Caco-2 (cell line): ENCODE measurements at regions not wholly inside any gene's neighbourhood (a gene's known extent, or its start where the extent isn't known, plus 50 kb on each side); places are given as distances from the start of the nearest gene placed in this dataset.

ENCODE experiments used
- BruUV-seq: library from RNA; stranded (reverse); fragments of 400-500 nt; replicated peaks from 2 replicates; lab custom pipeline; 2021; lab: Mats Ljungman, UMichigan
- CTCF ChIA-PET: fragments of 300-600 bp; sonication (Branson Sonifier 250); formaldehyde crosslinking; loops from one replicate; lab custom pipeline; 2022; ENCODE audit warnings: antibody characterized with exemption; lab: Charles Lee
- POLR2A ChIA-PET: fragments of 300-600 bp; sonication (Branson Sonifier 250); formaldehyde crosslinking; loops from one replicate; lab custom pipeline; 2022; ENCODE audit warnings: antibody characterized with exemption; lab: Charles Lee
- DNase-seq, 2 experiments: peaks; one replicate each; pipeline versions ENCODE4 v3.0.0 to v3.0.0-alpha.2; 2020 to 2022
- H3K27me3 ChIP-seq: replicated peaks from 2 replicates; pipeline ENCODE4 v1.6.0; 2011; ENCODE audit warnings: low read length; ENCODE audit not compliant: control insufficient read depth, insufficient read depth
- H3K36me3 ChIP-seq: 2 replicates; pipeline ENCODE4 v1.5.1; 2011; ENCODE audit warnings: low read length; ENCODE audit not compliant: control insufficient read depth, insufficient read depth
- H3K4me1 ChIP-seq: fragments of 250-450 bp; sonication (Bioruptor Pico); 2 replicates; pipeline ENCODE4 v1.5.1; 2020; ENCODE audit warnings: mild to moderate bottlenecking
- H3K4me3 ChIP-seq: 2 replicates; pipeline ENCODE4 v1.5.1; 2011; ENCODE audit warnings: low read depth, mild to moderate bottlenecking, control low read depth, low read length
- H3K9me3 ChIP-seq: fragments of 250-450 bp; sonication (Bioruptor Pico); 2 replicates; pipeline ENCODE4 v1.5.1; 2020; ENCODE audit warnings: mild to moderate bottlenecking, moderate library complexity
- H3K27ac Mint-ChIP-seq: one replicate; pipeline ENCODE4 v1.8.0; 2022; ENCODE audit warnings: mixed read lengths; ENCODE audit not compliant: unreplicated experiment
- H3K27me3 Mint-ChIP-seq: one replicate; pipeline ENCODE4 v1.8.0; 2022; ENCODE audit warnings: mixed read lengths; ENCODE audit not compliant: insufficient read depth, unreplicated experiment
- H3K36me3 Mint-ChIP-seq: one replicate; pipeline ENCODE4 v1.8.0; 2022; ENCODE audit warnings: mild to moderate bottlenecking, mixed read lengths; ENCODE audit not compliant: insufficient read depth, unreplicated experiment
- H3K4me1 Mint-ChIP-seq: one replicate; pipeline ENCODE4 v1.8.0; 2022; ENCODE audit warnings: low read depth, mixed read lengths; ENCODE audit not compliant: unreplicated experiment
- H3K4me3 Mint-ChIP-seq: one replicate; pipeline ENCODE4 v1.8.0; 2022; ENCODE audit warnings: mild to moderate bottlenecking, moderate library complexity, mixed read lengths; ENCODE audit not compliant: unreplicated experiment
- H3K9me3 Mint-ChIP-seq: one replicate; pipeline ENCODE4 v1.8.0; 2022; ENCODE audit warnings: mixed read lengths; ENCODE audit not compliant: unreplicated experiment
- intact Hi-C: fragments of 100-400 bp; cut with micrococcal nuclease; formaldehyde crosslinking; loops from one replicate; pipeline ENCODE4 v1.10.0; 2022; ENCODE audit not compliant: unreplicated experiment
- TF ChIP-seq, protein P1 (sequence below), 2 experiments: fragments of 200-600 bp in 1 of 2; IDR thresholded peaks; 1 replicate in 1 of 2; 2 replicates in 1 of 2; pipeline versions ENCODE4 v1.5.1 to v1.8.0; 2011 to 2022; ENCODE audit warnings: antibody characterized with exemption in 1 of 2, control low read depth in 1 of 2, inconsistent platforms in 1 of 2, low read depth in 1 of 2, low read length in 1 of 2, mild to moderate bottlenecking in 1 of 2, moderate library complexity in 1 of 2; ENCODE audit not compliant: insufficient read depth in 1 of 2, severe bottlenecking in 1 of 2, unreplicated experiment in 1 of 2

DNA sequence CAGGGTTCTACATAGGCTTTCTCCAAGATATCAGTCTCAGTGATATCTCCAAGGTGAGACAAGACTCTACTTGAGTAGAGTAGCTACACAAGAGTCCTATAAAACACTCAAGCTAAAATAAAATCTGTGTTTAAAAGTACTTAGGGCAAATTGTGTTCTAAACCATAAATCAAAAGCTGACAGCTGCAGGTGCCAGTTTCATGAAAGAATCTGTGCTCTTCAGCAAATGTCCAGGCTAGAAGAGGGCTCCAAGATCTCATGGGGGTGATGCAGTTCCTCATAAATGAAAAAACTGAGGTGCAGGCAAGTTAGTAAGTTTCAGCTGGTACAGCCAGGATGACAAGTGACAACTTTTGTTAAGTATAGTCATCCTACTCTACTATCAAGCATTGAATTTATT, 142.8 kb upstream of the TNPO1 start:
- TF ChIP-seq, protein P1, sequence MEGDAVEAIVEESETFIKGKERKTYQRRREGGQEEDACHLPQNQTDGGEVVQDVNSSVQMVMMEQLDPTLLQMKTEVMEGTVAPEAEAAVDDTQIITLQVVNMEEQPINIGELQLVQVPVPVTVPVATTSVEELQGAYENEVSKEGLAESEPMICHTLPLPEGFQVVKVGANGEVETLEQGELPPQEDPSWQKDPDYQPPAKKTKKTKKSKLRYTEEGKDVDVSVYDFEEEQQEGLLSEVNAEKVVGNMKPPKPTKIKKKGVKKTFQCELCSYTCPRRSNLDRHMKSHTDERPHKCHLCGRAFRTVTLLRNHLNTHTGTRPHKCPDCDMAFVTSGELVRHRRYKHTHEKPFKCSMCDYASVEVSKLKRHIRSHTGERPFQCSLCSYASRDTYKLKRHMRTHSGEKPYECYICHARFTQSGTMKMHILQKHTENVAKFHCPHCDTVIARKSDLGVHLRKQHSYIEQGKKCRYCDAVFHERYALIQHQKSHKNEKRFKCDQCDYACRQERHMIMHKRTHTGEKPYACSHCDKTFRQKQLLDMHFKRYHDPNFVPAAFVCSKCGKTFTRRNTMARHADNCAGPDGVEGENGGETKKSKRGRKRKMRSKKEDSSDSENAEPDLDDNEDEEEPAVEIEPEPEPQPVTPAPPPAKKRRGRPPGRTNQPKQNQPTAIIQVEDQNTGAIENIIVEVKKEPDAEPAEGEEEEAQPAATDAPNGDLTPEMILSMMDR (IDR thresholded peaks at IDR 0.05; ENCODE audit: insufficient read depth in 1 of 2, low read depth in 1 of 2, low read length in 1 of 2, severe bottlenecking in 1 of 2, unreplicated experiment in 1 of 2): no peak
- Mint-ChIP-seq H3K27ac (no peak overlapping the region), H3K4me3 (no peak overlapping the region), H3K36me3 (no peaks in the 10 kb centered on the region), H3K27me3 (peaks cover 6% of the 10 kb centered on the region), H3K4me1 (no peaks in the 10 kb centered on the region), H3K9me3 (peaks cover 9% of the 10 kb centered on the region)
- no peak for DNase-seq
- ChIA-PET CTCF (no interaction called here), POLR2A (no interaction called here)
- Histone ChIP-seq H3K36me3 (no peaks in the 10 kb centered on the region), H3K4me3 (no peak overlapping the region), H3K27me3 (no peaks in the 10 kb centered on the region; the same call in 1 of the 2 replicates), H3K4me1 (no peaks in the 10 kb centered on the region), H3K9me3 (no peaks in the 10 kb centered on the region)
- no TSS peak for BruUV-seq
- intact Hi-C loops: no loop called here

DNA sequence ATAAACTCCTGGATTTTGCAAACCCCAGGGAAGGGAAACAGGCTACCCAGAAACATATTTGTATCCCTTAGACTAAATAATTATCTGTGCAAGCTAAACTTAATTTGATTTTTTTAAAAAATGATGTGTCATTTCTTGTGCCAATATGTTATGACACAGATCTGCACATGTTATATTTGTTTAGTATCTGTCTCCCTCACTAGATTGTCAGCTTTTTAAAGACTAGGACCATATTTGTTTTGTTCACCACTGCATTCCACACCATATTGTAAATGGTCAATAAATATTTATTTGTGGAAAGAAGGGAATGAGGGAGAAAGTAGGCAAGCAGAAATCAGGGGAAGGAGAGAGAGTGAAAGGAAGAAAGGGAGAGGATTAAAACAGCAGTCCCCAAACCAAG, 143.3 kb upstream of the TNPO1 start:
- H3K4me3 Mint-ChIP-seq: no peak overlapping the region
- H3K36me3 Mint-ChIP-seq: no peaks in the 10 kb centered on the region
- H3K27me3 Mint-ChIP-seq: peaks cover 10% of the 10 kb centered on the region
- ChIA-PET POLR2A (no interaction called here), CTCF (no interaction called here)
- Histone ChIP-seq H3K4me1 (no peaks in the 10 kb centered on the region), H3K9me3 (no peaks in the 10 kb centered on the region), H3K27me3 (no peaks in the 10 kb centered on the region; the same call in 1 of the 2 replicates), H3K36me3 (no peaks in the 10 kb centered on the region), H3K4me3 (no peak overlapping the region)
- no TSS peak for BruUV-seq
- no peaks in the 10 kb centered on the region for H3K4me1 Mint-ChIP-seq
- H3K9me3 Mint-ChIP-seq: peaks cover 9% of the 10 kb centered on the region
- H3K27ac Mint-ChIP-seq: no peak overlapping the region
- DNase-seq: no peak
- intact Hi-C loops: no loop called here
- TF ChIP-seq, protein P1 (IDR thresholded peaks at IDR 0.05; ENCODE audit: insufficient read depth in 1 of 2, low read depth in 1 of 2, low read length in 1 of 2, severe bottlenecking in 1 of 2, unreplicated experiment in 1 of 2): no peak

DNA sequence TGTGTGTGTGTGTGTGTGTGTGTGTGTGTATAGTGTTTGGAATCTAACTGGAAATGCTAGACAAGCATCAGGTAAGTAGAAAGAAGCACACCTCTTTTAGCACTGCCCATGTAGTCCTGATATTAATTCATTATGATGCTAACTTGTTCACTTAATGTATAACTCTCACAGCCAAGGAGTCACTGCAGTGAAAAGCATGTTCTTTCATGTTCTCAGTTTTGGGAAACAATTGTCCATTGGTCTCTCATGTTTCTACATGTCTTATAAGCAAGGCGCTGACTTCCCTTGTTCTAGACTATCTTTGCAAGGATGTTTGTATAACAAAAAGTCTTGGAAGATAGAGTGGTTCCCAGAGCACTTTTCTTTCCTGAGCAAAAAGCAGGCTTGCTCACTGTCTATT, 148.8 kb upstream of the TNPO1 start:
- Mint-ChIP-seq H3K4me3 (no peak overlapping the region), H3K27ac (no peak overlapping the region), H3K4me1 (no peaks in the 10 kb centered on the region), H3K9me3 (no peaks in the 10 kb centered on the region), H3K27me3 (peaks cover 10% of the 10 kb centered on the region), H3K36me3 (no peaks in the 10 kb centered on the region)
- Histone ChIP-seq H3K36me3 (no peaks in the 10 kb centered on the region), H3K9me3 (no peaks in the 10 kb centered on the region), H3K27me3 (no peaks in the 10 kb centered on the region; the same call in 1 of the 2 replicates), H3K4me3 (no peak overlapping the region), H3K4me1 (no peaks in the 10 kb centered on the region)
- DNase-seq: no peak
- intact Hi-C loops: no loop called here
- no TSS peak for BruUV-seq
- TF ChIP-seq, protein P1 (IDR thresholded peaks at IDR 0.05; ENCODE audit: insufficient read depth in 1 of 2, low read depth in 1 of 2, low read length in 1 of 2, severe bottlenecking in 1 of 2, unreplicated experiment in 1 of 2): no peak
- ChIA-PET CTCF (no interaction called here), POLR2A (no interaction called here)
